ENCODE measurements at regions not wholly inside any gene's neighbourhood (a gene's known extent, or its start where the extent isn't known, plus 50 kb on each side); places are given as distances from the start of the nearest gene placed in this dataset.
A peak's percentile ranks its signal among the peaks of the same experiment; 100 is the strongest.

- TF ChIP-seq CTCF (IDR thresholded peaks at IDR 0.05; ENCODE audit: control insufficient read depth, insufficient read depth, low read depth, low read length, missing control alignments) = no peak
- H3K4me3 ChIP-seq (ENCODE audit: control insufficient read depth, low read depth, low read length) = no peak overlapping the region
- no peak for DNase-seq (ENCODE audit: low read depth)
Measured at GRCh38 chr10:101286248-101287046, 57.2 kb upstream of the LBX1 start.

GRCh38 chr10:101287183-101287996 lies 58.1 kb upstream of the LBX1 start:
- H3K4me3 ChIP-seq (ENCODE audit: control insufficient read depth, low read depth, low read length) = no peak overlapping the region
- no peak for DNase-seq (ENCODE audit: low read depth)
- TF ChIP-seq CTCF (IDR thresholded peaks at IDR 0.05; ENCODE audit: control insufficient read depth, insufficient read depth, low read depth, low read length, missing control alignments) = no peak

- DNase-seq (ENCODE audit: low read depth) = no peak
- H3K4me3 ChIP-seq (ENCODE audit: control insufficient read depth, low read depth, low read length) = no peak overlapping the region
- peak; percentile 35 for TF ChIP-seq CTCF (IDR thresholded peaks at IDR 0.05; ENCODE audit: control insufficient read depth, insufficient read depth, low read depth, low read length, missing control alignments)
Measured at GRCh38 chr10:101287997-101288635, 58.9 kb upstream of the LBX1 start.

GRCh38 chr10:101289541-101289940 lies 60.3 kb upstream of the LBX1 start:
- no peak for DNase-seq (ENCODE audit: low read depth)
- no peak for TF ChIP-seq CTCF (IDR thresholded peaks at IDR 0.05; ENCODE audit: control insufficient read depth, insufficient read depth, low read depth, low read length, missing control alignments)
- H3K4me3 ChIP-seq (ENCODE audit: control insufficient read depth, low read depth, low read length) = no peak overlapping the region

GRCh38 chr10:101290431-101290830 lies 61.2 kb upstream of the LBX1 start:
- no peak for TF ChIP-seq CTCF (IDR thresholded peaks at IDR 0.05; ENCODE audit: control insufficient read depth, insufficient read depth, low read depth, low read length, missing control alignments)
- H3K4me3 ChIP-seq (ENCODE audit: control insufficient read depth, low read depth, low read length) = no peak overlapping the region

GRCh38 chr10:101290881-101291280 lies 61.6 kb upstream of the LBX1 start:
- no peak for TF ChIP-seq CTCF (IDR thresholded peaks at IDR 0.05; ENCODE audit: control insufficient read depth, insufficient read depth, low read depth, low read length, missing control alignments)
- no peak for DNase-seq (ENCODE audit: low read depth)
- H3K4me3 ChIP-seq (ENCODE audit: control insufficient read depth, low read depth, low read length) = no peak overlapping the region

More at GRCh38 chr10:101290431-101290830, 61.2 kb upstream of the LBX1 start:
- no peak for DNase-seq (ENCODE audit: low read depth)
